ENCODE measurements at regions not wholly inside any gene's neighbourhood (a gene's known extent, or its start where the extent isn't known, plus 50 kb on each side); places are given as distances from the start of the nearest gene placed in this dataset.

DNA sequence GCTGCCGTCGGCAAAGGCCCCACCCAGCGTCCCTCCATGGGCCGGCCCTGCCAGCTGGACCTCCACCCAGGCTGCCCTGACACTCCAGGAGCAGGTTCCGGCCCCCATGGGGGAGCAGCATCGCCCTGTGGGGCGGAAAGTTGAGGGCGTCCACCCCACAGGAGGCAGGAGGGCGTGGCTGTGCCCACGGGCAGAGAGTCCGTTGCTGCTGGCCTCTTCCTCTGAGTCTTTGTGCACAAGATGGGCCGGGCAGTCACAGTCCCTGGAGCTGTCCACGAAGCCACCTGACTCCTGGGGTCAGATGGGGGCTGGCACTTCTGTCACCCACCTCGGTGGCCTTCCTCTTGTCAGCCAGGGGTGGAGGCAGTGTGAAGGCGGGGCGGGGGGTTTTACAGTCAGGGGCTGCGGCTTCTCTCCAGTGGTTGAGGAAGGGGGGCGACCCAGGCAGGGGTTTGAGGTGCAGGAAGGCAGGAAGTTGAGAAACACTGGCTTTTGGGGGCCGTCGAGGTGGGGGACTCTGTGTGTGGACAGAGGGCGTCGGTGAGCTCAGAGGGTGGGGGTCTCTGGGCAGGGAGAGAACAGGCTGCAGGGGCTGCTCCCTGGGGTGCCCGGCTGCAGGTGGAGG lies 67.2 kb upstream of the TTC34 start (continued):
- no peak for TF ChIP-seq CREB1 (IDR thresholded peaks at IDR 0.05)
- TF ChIP-seq GABPA (IDR thresholded peaks at IDR 0.05; ENCODE audit: borderline replicate concordance, insufficient read depth, low read length) = no peak
- TF ChIP-seq TAF1 (IDR thresholded peaks at IDR 0.05; ENCODE audit: low read depth, low read length) = no peak
- no peak for TF ChIP-seq TCF12 (IDR thresholded peaks at IDR 0.05; ENCODE audit: low read depth, low read length)
